ENCODE measurements at regions not wholly inside any gene's neighbourhood (a gene's known extent, or its start where the extent isn't known, plus 50 kb on each side); places are given as distances from the start of the nearest gene placed in this dataset.

DNA sequence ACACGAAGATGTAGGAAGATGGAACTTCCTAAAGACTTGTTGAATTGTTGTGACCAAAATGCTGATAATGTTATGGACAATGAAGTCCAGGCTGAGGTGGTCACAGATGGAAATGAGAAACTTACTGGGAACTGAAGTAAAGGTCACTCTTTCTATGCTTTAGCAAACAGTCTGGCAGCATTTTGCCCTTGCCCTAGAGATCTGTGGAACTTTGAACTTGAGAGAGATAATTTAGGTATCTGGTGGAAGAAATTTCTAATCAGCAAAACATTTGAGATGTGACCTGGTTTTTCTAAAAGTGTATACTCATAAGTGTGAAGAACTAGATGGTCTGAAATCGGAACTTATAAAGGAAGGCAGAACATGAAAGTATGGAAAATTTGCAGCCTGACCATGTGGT, 1785.9 kb downstream of the PCDH7 start:
- DNase-seq = no peak

DNA sequence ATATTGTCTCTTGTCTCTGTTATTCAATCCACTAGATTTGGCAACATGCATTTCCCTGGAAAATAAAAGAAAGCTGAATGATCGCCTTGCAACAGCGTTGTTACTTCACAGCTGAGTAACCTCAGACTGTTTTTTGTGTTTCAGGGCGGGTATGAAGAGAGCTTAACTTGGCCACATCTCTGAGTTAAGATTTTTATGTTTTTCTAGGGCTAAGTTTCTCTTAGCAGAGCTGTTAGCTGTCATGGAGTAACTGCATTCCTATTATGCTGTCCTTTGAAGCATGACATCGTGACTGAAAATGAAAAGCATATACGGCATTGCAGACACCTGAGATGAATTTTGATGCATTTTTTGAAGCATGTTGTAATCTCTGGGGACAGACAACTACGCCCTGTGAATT, 1798.9 kb downstream of the PCDH7 start:
- DNase-seq = no peak

DNA sequence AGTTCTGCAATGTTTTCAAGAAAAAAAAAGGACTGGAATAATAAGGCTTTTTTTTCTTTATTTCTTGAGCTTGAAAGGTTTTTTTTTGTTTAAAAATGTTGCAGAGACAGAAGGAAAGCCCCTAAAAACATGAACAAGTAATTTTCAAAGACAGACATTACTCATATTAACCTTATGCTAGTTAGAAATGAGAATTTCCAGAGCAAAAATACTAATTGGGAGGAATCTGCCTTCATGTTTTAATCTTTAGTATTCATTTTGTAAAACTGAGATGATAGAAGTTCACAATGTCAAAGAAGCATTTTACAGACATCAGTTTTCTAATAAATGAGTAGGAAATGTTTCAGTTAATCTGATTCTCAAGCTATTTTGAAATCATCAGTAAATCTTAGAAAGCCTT, 1805.3 kb downstream of the PCDH7 start:
- DNase-seq = no peak

DNA sequence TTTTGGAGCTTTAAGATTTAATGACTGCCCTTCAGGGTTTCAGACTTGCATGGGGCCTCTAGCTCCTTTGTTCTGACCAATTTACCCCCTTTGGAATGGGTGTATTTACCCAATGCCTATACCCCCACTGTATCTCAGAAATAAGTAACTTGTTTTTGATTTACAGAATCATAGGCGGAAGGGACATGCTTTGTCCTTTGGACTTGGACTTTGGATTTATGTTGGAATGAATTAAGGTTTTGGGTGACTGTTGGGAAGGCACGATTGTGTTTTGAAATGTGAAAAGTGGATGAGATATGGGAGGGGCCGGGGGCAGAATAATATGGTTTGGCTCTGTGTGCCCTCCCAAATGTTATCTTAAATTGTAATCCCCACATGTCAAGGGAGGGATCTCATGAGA, 1824.7 kb downstream of the PCDH7 start:
- DNase-seq = no peak

DNA sequence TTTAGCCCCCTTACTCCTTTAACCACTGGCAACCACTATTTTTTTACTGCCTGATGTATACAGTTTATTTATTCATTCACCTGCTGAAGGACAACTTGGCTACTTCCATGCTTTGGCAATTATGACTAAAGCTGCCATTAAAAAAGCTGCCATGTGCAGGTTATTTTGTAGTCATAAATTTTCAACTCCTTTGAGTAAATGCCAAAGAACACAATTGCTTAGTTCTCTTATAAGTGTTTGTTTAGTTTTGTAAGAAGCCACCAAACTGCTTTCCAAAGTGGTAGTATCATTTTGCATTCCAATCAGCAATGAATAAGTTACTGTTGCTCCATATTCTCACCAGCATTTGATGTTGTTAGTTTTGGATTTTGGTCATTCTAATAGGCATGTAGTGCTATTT, 1831.8 kb downstream of the PCDH7 start:
- DNase-seq = peak; percentile 38

DNA sequence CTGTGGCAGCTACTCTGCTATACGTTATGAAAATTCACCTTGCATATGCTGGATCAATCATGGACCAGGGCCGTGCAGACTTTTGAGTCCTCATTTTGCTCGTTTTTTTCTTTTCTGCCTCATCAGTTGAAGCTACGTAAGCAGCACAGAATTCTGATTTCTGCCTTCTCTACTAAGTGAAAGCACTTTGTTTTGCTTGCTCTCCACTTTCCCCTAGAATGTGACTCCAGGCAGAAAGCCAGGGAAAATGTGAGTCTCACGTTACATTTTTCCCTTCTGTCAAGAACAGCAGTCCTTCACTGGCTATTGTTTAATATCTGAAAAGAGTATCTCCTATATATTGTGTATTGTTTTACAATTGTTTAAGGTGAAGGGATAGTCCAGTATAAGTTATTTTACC, 1840.1 kb downstream of the PCDH7 start:
- DNase-seq = peak; percentile 42

DNA sequence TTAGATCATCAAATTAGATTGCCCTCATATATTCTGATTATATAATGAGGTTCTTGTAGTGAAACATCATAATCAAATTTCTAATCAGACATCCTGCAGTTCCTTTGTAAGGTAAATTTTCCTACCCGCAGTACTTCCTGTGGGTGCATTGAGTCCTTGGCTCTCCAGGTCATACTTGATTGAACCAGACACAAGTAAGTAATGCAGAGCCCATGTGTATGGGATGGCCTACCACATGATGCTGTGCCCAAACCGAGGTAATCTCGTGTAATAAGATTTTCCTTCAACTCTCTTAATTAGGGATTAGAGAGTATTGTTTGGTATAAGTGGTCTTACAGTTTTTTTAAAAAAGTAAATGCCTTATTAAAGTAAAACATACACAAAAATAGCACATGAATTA, 1841.8 kb downstream of the PCDH7 start:
- DNase-seq = no peak

DNA sequence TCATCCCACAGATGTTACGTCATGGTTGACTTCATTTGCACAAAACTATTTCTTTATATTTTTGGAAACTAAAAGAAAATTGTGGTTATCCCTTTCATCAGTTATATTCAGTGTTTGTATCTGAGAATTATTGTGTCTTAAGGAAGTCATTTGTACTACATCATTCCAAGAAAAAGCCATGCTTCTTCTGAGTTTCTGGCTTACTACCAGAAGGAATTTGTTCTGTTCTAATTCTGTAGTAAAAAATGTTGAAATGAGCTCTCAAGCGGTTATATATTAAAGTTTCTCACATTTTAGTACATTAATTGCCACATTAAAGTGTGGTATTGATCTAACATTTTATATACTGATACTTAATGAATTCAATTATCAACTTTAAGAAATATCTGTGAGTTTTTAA, 1844.5 kb downstream of the PCDH7 start:
- DNase-seq = no peak

DNA sequence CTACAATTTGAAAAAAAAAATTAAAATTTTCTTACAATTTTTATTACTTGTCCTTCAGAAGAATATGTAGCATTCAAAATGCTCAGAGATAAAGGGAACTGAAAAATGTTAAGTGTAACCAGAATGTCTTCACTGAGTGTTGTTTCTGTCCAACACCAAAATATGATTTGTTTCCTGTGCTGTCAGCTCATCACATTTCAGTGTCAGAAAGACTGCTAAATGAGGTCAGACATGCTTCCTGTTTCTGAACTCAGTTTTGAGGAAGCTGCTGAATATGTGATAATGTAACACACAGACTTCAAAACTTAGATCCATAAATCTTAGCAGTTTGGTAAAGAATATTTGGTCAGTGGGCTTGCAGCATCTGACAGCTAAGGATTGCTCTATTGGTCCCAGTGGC, 1849.7 kb downstream of the PCDH7 start:
- peak; percentile 13 for DNase-seq

DNA sequence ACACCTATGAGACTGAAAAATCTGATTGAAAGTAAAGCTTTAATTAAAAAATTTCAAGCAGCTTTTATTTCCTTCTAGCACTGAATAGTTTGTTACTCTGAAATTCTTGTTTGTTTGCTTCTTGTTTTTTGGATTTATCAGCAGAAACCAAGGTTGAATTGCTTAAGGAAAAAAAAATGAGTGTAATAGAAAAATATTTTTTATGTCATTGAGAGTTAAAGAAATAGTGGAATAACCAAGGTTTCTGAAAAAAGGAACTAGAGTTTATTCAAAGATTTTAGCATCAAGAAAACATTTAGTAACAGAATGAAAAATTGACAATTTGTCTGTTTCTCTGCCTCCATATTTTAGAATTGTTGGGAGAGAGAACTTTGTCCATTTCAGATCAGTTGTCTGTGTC, 1852.2 kb downstream of the PCDH7 start:
- no peak for DNase-seq

DNA sequence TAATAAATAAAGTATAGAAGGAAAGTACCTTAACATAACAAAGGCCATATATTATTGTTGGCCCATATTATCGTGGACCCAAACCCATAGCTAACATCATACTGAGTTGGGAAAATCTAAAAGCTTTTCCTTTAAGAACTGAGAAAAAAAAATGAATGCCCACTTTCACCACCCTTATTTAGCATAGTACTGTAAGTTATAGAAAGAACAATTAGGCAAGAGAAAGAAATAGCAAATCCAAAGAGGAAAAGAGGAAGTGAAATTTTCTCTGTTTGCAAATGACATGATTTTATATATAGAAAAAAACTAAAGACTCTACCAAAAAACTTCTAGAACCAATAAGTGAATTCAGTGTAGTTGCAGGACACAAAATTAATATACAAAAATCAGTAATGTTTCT, 1854.6 kb downstream of the PCDH7 start:
- DNase-seq = no peak

DNA sequence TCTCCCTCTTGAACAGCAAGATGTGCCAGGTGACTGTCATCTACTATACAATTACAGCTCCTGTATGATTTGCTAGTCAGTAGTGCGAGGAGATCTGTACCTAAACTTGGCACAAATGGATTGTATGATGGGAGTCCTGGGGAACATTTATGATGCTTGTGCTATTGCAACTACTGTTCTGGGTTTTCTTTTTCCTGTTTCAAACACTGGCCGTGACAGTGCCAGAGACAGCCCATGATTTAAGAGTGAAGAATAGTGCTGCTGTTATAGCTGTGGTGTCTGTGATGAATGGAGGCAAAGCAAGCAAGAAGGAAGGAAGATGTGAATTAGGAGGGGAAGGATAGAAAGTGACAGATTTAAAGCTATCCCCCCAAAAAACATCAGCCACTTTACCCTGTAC, 1868.9 kb downstream of the PCDH7 start:
- DNase-seq = no peak

DNA sequence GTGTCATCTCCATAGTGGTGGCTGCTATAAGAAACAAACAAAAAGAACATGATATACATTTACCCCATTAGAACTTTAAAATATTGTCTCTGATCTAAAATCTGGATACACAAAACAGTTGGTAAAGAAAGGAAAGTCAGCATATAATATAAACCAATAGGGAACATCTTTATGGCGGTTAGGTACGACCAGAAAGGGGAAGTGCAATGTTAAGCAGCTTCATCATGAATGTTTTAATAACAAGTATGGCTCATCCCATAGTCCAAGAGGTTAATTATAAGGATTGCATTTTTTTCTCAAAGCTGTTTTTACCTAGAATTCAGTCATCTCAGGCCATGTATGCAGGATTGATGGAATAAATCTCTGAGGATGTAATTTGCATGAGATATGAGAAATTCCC, 1869.7 kb downstream of the PCDH7 start:
- DNase-seq = no peak

DNA sequence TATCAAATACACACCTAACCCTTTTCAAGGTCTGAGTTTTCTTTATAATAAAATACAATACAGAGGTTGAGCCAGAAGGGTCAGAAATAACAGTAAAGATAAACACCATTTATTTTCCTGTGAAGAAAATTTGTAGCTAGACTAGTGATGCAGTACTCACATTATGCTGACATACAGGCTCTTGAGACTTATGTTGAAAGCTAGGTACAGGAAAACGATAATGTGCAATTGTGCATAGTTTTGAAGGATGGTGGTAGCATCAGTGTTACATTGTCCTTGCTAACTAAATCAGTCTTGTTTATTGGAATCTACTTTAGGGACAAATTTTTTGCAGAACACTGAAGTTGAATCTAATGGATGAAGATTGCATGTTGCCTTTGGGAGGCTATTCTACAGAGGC, 1877.2 kb downstream of the PCDH7 start:
- no peak for DNase-seq

DNA sequence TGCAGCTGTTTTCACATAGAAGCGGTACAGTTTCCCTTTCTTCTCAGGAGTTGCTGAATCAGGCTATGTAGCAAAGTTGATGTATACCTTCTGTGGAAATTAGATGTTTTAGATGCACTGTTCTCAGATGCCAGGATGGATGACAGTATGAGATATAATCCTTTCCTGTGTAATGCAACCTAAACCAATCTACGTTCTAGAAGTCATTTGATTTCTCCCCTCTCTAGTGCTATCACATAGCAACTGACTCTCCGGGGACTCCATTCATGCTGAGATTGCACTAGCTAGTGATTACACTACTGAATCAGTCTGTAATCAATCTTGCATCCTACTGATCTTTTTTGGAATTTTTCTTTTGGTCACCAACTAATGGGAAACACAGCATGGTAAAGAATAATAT, 1881.7 kb downstream of the PCDH7 start:
- DNase-seq = no peak

DNA sequence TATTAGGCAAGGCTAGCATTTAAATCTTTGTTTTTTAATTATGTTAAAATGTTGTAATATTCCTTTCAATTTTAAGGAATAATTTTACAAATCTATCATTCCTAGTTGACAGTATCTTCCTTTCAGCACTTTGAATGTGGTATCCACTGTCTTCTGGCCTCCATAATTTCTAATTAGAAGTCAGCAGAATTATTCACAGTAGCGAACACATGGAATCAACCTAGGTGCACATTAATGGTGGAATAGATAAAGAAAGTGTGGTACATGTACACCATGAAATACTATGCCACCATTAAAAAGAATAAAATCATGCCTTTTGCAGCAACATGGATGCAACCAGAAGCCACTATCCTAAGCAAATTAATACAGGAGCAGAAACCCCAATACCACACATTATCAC, 1887.8 kb downstream of the PCDH7 start:
- peak; percentile 9 for DNase-seq

DNA sequence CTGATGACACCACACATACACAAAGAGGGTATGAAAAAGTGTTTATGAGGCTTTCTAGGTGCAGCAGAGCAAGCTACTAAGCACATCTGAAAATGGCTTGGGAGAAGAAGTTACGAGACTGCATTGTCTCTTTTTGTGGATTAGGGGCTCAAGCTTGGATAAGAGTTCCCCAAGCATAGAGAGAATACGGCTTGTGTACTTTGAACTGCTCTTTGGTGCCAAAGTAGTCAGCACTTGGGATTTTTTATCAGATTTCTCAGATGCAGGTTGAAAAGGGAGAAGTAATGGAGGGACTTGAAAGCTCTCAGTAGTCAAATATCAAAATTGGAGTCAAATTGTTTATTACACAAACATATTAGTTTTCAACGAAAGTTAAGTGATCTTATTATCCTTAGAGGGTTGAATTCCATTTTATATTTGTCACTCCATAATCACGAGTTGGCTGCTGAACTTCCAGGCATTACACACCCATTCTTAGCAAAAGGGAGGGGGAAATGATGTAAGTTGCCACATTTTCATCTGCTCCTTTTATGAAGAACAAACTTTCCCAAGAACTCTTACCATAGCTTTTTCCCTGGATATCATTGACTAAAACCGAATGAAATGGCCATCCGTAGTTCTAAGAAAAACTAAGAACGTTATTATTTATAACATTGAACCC, 1904.9 kb downstream of the PCDH7 start:
- no peak for DNase-seq

DNA sequence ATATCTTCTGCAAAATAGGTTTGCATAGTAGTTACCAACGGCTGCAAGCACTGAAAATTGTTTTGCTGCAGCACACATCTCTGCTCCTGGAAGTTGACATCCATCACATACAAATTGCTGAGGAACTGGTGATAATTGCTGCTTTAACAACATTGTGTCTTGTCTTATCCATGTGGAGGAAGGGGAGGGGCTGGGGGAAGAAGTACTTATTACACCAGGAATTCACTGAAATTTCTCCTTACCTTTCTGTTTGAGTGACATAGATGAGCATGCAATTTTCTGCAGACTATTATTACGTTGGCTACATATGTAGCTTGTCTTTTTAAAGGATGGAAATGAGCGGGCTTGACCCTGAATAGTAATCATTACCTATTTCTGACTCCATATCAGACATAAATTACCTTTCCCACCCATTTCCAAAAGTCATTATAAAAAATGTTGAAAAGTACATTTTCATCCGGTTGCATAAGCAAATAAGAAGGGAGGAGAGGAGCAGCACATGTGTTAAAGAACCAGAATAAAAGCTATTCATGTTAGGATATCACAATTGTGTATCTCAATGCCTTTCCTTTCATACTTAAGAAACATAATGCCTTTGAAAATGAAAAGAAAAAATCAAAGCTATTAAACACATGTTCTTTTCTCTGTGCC, 1905.6 kb downstream of the PCDH7 start:
- DNase-seq = no peak

DNA sequence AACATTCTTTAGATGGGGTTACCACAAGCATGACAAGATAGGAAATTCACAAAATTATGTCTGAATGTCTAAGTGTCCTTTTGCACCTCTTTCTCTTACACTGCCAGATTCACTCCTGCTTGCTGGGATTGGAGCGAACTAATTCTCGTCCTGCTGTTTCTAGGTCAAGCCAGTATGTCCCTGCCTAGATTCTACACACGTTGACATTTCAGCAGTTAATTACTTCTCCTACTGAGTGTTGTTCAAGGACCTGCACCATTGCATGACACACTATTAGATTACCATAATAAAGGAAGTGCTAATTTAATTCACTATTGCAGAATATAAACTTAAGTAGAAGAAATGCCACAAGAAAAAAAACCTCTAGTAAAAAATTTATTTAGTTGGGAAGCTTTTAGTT, 1911.7 kb downstream of the PCDH7 start:
- DNase-seq = no peak

DNA sequence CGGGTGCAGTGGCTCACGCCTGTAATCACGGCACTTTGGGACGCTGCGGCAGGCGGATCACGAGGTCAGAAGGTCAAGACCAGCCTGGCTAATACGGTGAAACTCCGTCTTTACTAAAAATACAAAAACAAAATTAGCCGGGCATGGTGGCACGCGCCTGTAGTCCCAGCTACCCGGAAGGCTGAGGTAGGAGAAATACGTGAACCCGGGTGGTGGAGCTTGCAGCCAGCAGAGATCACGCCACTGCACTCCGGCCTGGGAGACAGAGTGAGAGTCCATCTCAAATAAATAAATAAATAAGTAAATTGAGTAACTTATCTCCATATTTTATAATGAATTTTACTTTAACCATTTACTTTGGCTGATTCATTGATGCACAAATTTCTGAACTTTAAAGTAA, 1913.3 kb downstream of the PCDH7 start:
- no peak for DNase-seq

DNA sequence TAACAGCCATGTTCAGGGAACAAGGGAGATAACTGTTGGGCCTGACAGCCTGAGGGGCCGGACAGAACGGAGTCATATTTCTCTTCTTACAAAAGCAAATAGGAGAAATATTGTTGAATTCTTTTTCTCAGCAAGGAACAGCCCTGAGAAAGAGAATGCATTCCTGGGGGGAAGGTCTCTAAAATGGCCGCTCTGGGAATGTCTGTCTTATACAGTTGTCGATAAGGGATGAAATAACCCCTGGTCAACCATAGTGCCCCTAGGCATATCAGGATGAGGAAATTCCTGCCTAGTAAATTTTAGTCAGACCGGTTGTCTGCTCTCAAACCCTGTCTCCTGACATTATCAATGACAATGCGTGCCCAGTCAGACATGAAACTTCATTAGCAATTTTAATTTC, 1925.5 kb downstream of the PCDH7 start:
- DNase-seq = peak; percentile 31

DNA sequence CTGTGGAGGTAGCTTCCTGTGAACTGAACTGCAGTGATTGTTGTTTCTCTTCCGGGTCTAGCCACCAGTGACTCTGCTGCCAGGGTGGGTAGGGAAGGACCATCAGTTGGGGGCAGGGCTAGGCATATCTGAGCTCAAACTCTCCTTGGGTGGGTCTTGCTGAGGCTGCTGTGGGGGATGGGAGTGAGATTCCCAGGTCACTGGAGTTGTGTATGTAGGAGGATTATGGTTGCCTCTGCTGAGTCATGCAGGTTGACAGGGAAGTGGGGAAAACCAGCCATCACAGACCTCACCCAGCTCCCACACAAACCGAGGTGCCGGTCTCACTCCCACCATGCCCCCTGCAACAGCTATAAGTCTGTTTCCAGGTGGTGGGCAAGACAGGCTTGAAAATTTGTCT, 1937.8 kb downstream of the PCDH7 start:
- DNase-seq = no peak

DNA sequence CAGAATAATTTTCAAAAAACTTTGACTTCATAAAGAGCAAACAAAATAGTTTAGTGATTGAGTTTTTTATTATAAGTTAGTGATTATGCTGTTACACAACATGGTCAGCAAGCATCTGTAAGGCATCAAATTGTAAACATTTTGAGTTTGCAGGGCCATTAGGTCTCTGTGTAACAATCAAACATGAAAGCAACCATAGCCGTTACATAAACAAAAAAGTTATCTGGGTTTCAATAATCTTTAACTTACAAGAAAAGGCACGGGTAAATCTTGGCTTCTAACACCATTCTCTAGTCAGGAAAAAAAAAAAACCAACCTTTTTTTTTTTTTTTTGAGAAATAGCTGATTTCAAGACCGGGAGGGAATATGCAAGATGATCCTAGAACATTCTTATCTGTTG, 1941.1 kb downstream of the PCDH7 start:
- DNase-seq = no peak

DNA sequence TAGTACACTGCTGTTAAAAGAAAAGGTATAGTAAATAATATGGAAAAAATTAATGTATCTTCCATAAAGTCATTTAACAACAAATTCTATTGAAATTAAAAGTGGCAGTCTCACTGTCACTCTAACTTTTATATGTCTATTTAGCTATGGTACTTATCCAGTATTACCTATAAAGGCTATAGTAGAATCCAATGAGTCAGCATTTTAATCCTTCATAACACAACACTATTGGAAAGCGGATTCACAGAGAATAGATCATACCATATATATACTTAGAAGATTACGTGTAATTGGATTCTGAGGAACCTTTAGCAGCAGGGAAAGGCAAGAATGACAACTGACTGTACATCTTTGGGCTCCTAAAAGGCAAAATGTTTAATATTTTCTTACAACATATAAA, 1942.6 kb downstream of the PCDH7 start:
- DNase-seq = peak; percentile 3

DNA sequence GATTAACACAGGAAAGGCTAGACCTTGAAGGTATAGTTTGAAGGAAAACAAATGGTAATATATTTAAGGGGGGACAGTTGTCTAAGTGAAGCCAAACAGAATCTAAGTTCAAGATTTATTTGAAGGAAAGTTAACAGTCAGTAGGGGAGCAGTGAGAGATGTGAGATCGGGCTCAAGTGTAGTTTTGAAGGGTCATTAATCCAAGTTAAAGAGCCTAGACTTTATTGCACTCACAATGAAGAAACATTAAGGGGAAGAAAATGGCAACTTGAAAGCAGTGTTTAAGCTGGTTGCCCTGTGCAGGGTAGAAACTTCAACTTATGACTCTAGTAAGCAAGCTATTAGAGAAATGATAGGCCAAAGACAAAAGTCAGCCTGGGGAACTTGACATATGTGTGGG, 1952.2 kb downstream of the PCDH7 start:
- DNase-seq = no peak

Measured in DMS53 (cell line).